PC-9 (cell line): ENCODE measurements at regions not wholly inside any gene's neighbourhood (a gene's known extent, or its start where the extent isn't known, plus 50 kb on each side); places are given as distances from the start of the nearest gene placed in this dataset.

Source experiments
- EZH2 ChIP-seq: fragments of 200-600 bp; sonication (generic); IDR thresholded peaks from 2 replicates; pipeline ENCODE4 v1.8.0; 2017; ENCODE audit warnings: antibody characterized with exemption, low read depth
- TF ChIP-seq, protein P1 (sequence below): fragments of 200-600 bp; sonication (generic); conservative IDR thresholded peaks from 2 replicates; pipeline ENCODE4 v1.6.1; 2017; ENCODE audit warnings: mixed run types, antibody characterized with exemption, mild to moderate bottlenecking, moderate library complexity

DNA sequence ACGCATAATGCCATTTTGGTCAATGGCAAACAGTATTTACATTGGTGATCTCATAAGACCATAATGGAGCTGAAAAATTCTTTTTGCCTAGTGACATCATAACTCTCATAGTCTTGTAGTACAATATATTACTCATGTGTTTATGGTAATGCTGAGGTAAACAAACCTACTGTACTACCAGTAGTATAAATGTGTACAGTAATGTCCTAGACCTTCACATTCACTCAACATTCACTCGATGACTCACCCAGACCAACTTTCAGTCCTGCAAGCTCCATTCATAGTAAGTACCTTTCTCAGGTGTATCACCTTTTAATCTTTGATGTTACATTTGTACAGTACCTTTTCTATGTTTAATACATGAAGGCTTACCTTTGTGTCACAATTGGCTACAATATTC is 558.2 kb upstream of the PIK3C3 start:
- TF ChIP-seq, protein P1, sequence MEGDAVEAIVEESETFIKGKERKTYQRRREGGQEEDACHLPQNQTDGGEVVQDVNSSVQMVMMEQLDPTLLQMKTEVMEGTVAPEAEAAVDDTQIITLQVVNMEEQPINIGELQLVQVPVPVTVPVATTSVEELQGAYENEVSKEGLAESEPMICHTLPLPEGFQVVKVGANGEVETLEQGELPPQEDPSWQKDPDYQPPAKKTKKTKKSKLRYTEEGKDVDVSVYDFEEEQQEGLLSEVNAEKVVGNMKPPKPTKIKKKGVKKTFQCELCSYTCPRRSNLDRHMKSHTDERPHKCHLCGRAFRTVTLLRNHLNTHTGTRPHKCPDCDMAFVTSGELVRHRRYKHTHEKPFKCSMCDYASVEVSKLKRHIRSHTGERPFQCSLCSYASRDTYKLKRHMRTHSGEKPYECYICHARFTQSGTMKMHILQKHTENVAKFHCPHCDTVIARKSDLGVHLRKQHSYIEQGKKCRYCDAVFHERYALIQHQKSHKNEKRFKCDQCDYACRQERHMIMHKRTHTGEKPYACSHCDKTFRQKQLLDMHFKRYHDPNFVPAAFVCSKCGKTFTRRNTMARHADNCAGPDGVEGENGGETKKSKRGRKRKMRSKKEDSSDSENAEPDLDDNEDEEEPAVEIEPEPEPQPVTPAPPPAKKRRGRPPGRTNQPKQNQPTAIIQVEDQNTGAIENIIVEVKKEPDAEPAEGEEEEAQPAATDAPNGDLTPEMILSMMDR = no peak
- TF ChIP-seq EZH2 = no peak
